HEK293T (cell line): ENCODE measurements at regions not wholly inside any gene's neighbourhood (a gene's known extent, or its start where the extent isn't known, plus 50 kb on each side); places are given as distances from the start of the nearest gene placed in this dataset.

Experiments used
- ELF4 ChIP-seq: fragments of 450-650 bp; IDR thresholded peaks from 2 replicates; pipeline ENCODE4 v1.6.1; 2017; ENCODE audit warnings: antibody characterized with exemption
- FOXA1 ChIP-seq: fragments of 450-650 bp; IDR thresholded peaks from 2 replicates; pipeline ENCODE4 v1.6.1; 2016; ENCODE audit warnings: mild to moderate bottlenecking
- FOXK2 ChIP-seq: fragments of 450-650 bp; IDR thresholded peaks from 2 replicates; pipeline ENCODE4 v1.6.1; 2016; ENCODE audit warnings: mild to moderate bottlenecking
- LEF1 ChIP-seq: fragments of 450-650 bp; IDR thresholded peaks from 2 replicates; pipeline ENCODE4 v1.6.1; 2017; ENCODE audit warnings: mild to moderate bottlenecking, borderline replicate concordance
- TARDBP ChIP-seq: fragments of 450-650 bp; IDR thresholded peaks from 2 replicates; pipeline ENCODE4 v1.6.1; 2016
- ZNF384 ChIP-seq: fragments of 450-650 bp; IDR thresholded peaks from 2 replicates; pipeline ENCODE4 v1.6.1; 2016

GRCh38 chr12:73124480-73124879 is 852.3 kb downstream of the TRHDE start:
- TF ChIP-seq FOXK2 (no peak), ELF4 (no peak), ZNF384 (no peak), FOXA1 (no peak), TARDBP (no peak), LEF1 (no peak)
